DND-41 (cell line): ENCODE measurements at regions not wholly inside any gene's neighbourhood (a gene's known extent, or its start where the extent isn't known, plus 50 kb on each side); places are given as distances from the start of the nearest gene placed in this dataset.

Experiments used
- CTCF ChIP-seq: IDR thresholded peaks from 2 replicates; pipeline ENCODE4 v1.5.1; 2012; ENCODE audit warnings: borderline replicate concordance, low read length, moderate library complexity, mild to moderate bottlenecking; ENCODE audit not compliant: poor library complexity, severe bottlenecking; ENCODE audit errors: extremely low read depth
- EZH2 ChIP-seq: IDR thresholded peaks from 3 replicates; pipeline ENCODE4 v1.6.1; 2012; ENCODE audit warnings: borderline replicate concordance, low read depth, mild to moderate bottlenecking, moderate library complexity, low read length, inconsistent platforms; ENCODE audit not compliant: severe bottlenecking

GRCh38 chr6:152918991-152919390 is 63.9 kb downstream of the FBXO5 start:
- no peak for TF ChIP-seq CTCF
- TF ChIP-seq EZH2 = no peak
